ENCODE measurements at regions not wholly inside any gene's neighbourhood (a gene's known extent, or its start where the extent isn't known, plus 50 kb on each side); places are given as distances from the start of the nearest gene placed in this dataset.

DNA sequence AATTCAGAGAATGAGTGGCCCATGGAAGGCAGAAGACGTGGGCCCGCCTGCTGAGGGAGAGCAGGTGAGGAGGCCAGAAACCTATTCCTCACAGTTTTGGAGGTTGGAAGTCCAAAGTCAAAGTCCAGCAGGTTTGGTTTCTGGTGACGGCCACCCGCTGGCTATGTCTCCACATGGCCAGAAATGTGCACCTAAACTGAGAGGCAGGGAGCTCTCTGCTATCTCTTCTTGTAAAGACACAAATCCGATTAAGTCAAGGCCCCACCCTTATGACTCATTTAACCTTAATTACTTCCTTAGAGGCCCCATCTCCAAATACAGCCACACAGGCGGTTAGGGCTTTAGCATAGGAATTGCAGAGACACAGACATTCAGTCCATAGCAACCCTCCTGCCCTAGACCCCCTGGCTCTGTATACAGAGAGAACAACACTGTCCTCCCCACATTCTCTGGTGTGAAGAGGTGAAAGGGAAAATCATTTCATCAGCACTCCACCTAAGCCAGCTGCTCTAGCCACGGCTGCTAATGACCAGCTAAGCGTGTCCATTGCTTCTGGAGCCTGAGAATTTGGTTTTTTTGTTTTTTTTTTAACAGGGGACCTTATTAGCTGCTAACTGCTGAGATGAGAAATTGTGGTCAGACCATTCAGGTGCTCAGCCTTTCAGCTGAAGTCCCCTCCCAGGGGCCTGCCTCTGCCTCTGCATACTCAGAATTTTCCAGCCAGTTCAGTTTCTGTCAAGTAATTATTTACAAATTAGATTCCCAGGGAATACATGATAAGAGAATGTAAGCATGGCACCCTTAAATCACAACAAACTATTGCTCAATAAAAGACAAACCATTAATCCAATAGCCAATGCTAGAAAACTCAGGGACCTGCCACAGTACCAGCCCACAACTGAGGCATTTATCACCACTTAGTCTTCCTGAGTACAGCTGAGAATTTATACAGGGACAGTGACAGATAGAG, 368.7 kb upstream of the ID2 start:
- TF ChIP-seq POLR2A (IDR thresholded peaks at IDR 0.05; ENCODE audit: low read depth), result no peak
- TF ChIP-seq, protein P1, sequence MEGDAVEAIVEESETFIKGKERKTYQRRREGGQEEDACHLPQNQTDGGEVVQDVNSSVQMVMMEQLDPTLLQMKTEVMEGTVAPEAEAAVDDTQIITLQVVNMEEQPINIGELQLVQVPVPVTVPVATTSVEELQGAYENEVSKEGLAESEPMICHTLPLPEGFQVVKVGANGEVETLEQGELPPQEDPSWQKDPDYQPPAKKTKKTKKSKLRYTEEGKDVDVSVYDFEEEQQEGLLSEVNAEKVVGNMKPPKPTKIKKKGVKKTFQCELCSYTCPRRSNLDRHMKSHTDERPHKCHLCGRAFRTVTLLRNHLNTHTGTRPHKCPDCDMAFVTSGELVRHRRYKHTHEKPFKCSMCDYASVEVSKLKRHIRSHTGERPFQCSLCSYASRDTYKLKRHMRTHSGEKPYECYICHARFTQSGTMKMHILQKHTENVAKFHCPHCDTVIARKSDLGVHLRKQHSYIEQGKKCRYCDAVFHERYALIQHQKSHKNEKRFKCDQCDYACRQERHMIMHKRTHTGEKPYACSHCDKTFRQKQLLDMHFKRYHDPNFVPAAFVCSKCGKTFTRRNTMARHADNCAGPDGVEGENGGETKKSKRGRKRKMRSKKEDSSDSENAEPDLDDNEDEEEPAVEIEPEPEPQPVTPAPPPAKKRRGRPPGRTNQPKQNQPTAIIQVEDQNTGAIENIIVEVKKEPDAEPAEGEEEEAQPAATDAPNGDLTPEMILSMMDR (IDR thresholded peaks at IDR 0.05), result no peak
- no peak for TF ChIP-seq POLR2AphosphoS5 (IDR thresholded peaks at IDR 0.05)
- no peak for TF ChIP-seq EP300 (IDR thresholded peaks at IDR 0.05)
- H3K4me3 ChIP-seq, result no peak overlapping the region
- WGBS, result 85% methylated on average over 8 of the region's 8 CpGs
- no peak for DNase-seq (ENCODE audit: extremely low spot score)
- intact Hi-C loops (cut with DNase I), result no loop called here
- no peaks in the 10 kb centered on the region for H3K9me3 ChIP-seq
- H3K27ac ChIP-seq (replicated peaks in 1 of 4), result no peak overlapping the region
- H3K36me3 ChIP-seq, result no peaks in the 10 kb centered on the region
- H3K27me3 ChIP-seq, result no peaks in the 10 kb centered on the region
- peaks cover 0 to 9% (median 3%) of the 10 kb centered on the region in 4 donors for H3K4me1 ChIP-seq

DNA sequence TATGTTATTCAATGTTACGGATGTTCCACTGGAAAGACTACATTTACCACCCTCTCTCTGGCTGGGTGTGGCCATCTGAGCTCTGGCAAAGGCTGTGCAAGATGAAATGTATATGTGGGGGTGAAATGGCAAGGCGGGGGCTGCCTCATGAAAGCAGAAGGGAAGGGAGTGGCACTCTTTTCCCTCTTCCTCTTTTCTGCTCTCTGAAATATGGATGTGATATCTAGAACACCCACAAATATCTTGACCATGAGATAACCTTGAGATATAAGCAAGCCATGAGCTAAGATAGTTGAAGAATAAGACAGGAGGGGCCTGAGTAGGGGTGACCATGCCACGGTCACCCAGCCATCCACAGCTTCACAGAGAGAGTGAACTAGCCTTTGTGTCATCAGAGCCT, 367.8 kb upstream of the ID2 start:
- H3K4me1 ChIP-seq, result peaks cover 0 to 3% (median under 1%) of the 10 kb centered on the region in 4 donors
- H3K27me3 ChIP-seq, result no peaks in the 10 kb centered on the region
- H3K27ac ChIP-seq (replicated peaks in 1 of 4), result no peak overlapping the region
- no peak for DNase-seq (ENCODE audit: extremely low spot score)
- WGBS, result 80% methylated on average over 3 of the region's 3 CpGs
- H3K9me3 ChIP-seq, result no peaks in the 10 kb centered on the region
- no peak overlapping the region for H3K4me3 ChIP-seq
- no peak for TF ChIP-seq POLR2AphosphoS5 (IDR thresholded peaks at IDR 0.05)
- TF ChIP-seq EP300 (IDR thresholded peaks at IDR 0.05), result no peak
- TF ChIP-seq, protein P1 (IDR thresholded peaks at IDR 0.05), result no peak
- no peak for TF ChIP-seq POLR2A (IDR thresholded peaks at IDR 0.05; ENCODE audit: low read depth)
- intact Hi-C loops (cut with DNase I), result no loop called here
- no peaks in the 10 kb centered on the region for H3K36me3 ChIP-seq

DNA sequence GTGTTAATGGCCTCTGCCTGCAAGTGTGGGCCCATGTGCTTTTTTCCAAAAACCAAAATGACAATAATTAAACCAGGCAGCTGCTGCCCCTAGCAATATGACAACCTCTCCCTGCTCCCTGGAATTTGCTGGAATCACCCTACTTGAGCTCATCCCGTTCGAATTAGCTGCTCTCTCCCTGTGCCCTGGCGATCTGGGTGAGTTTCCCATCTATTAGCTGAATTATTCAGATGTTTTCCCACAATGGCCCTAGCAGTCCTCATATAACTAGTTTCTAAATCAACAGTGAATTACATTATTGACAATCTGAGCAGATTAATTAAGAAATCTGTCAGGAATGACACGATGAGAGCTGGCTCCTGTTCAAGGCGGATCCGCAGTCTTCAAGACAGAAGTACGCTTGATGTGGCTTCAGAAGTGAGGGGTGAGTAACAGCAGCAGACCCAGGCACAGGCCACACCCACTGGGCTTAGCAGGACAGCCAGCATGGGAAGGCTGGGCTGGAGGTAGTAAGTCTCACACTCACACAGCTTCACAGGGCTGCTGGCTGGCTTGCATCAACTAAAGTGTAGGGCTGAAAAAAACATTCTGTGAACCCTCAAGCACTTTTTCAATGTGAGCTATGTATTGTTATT, 366.2 kb upstream of the ID2 start:
- no peak for DNase-seq (ENCODE audit: extremely low spot score)
- WGBS, result 83% methylated on average over 7 of the region's 7 CpGs
- TF ChIP-seq, protein P1 (IDR thresholded peaks at IDR 0.05), result no peak
- TF ChIP-seq EP300 (IDR thresholded peaks at IDR 0.05), result no peak
- no peak for TF ChIP-seq POLR2A (IDR thresholded peaks at IDR 0.05; ENCODE audit: low read depth)
- no peak for TF ChIP-seq POLR2AphosphoS5 (IDR thresholded peaks at IDR 0.05)

DNA sequence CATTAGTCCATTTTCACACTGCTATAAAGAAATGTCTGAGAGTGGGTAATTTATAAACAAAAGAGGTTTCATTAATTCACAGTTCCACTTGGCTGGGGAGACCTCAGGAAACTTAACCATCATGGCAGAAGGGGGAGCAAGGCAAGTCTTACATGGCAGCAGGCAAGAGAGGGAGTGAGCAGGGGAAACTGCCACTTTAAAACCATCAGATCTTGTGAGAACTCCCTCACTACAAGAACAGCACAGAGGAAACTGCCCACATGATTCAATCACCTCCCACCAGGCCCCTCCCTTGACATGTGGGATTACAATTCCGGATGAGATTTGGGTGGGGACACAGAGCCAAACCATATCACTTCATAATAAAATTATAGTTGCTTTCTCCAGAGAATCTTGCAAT, 365.5 kb upstream of the ID2 start:
- TF ChIP-seq POLR2A (IDR thresholded peaks at IDR 0.05; ENCODE audit: low read depth) (no peak), EP300 (IDR thresholded peaks at IDR 0.05) (no peak), POLR2AphosphoS5 (IDR thresholded peaks at IDR 0.05) (no peak)
- TF ChIP-seq, protein P1 (IDR thresholded peaks at IDR 0.05), result no peak
- 44% methylated on average over 1 of the region's 1 CpG for WGBS

More for the DNA sequence above, 366.2 kb upstream of the ID2 start:
- no peaks in the 10 kb centered on the region for H3K9me3 ChIP-seq
- no peak overlapping the region for H3K27ac ChIP-seq (replicated peaks in 1 of 4)
- H3K27me3 ChIP-seq, result no peaks in the 10 kb centered on the region
- intact Hi-C loops (cut with DNase I), result no loop called here
- no peaks in the 10 kb centered on the region for H3K4me1 ChIP-seq
- no peaks in the 10 kb centered on the region for H3K36me3 ChIP-seq
- no peak overlapping the region for H3K4me3 ChIP-seq

More for the DNA sequence above, 365.5 kb upstream of the ID2 start:
- intact Hi-C loops (cut with DNase I), result no loop called here
- no peaks in the 10 kb centered on the region for H3K4me1 ChIP-seq
- no peaks in the 10 kb centered on the region for H3K36me3 ChIP-seq
- no peak overlapping the region for H3K4me3 ChIP-seq
- H3K9me3 ChIP-seq, result no peaks in the 10 kb centered on the region
- DNase-seq (ENCODE audit: extremely low spot score), result no peak
- no peaks in the 10 kb centered on the region for H3K27me3 ChIP-seq
- H3K27ac ChIP-seq (replicated peaks in 1 of 4), result no peak overlapping the region

Measured in esophagus muscularis mucosa (tissue), 4 donors.